ENCODE measurements at regions not wholly inside any gene's neighbourhood (a gene's known extent, or its start where the extent isn't known, plus 50 kb on each side); places are given as distances from the start of the nearest gene placed in this dataset.

GRCh38 chr2:163527381-163527780, 208.4 kb downstream of the FIGN start:
- intact Hi-C loops (cut with micrococcal nuclease) = no loop called here
- FAIRE-seq (no peak), ATAC-seq (no peak), DNase-seq (ENCODE audit: extremely low read depth in 1 of 4, low spot score in 3 of 4) (no peak)
- no peak overlapping the region for H3K4me3 ChIP-seq
- H4K20me1 ChIP-seq (replicated peaks; ENCODE audit: control insufficient read depth, insufficient read depth, low read length) = no peaks in the 10 kb centered on the region
- H3K4me2 ChIP-seq (ENCODE audit: insufficient read depth, low read length) = no peak overlapping the region
- TF ChIP-seq BACH1 (tag; IDR thresholded peaks at IDR 0.05) = no peak
- no peak for TF ChIP-seq MYC (IDR thresholded peaks at IDR 0.05; ENCODE audit: low read depth, low read length)
- no peak for TF ChIP-seq MYC (CRISPR knock-in tag; IDR thresholded peaks at IDR 0.05; ENCODE audit: borderline replicate concordance, low read depth)
- no peak for TF ChIP-seq THRAP3 (IDR thresholded peaks at IDR 0.05; ENCODE audit: borderline replicate concordance)
- TF ChIP-seq BMI1 (IDR thresholded peaks at IDR 0.05; ENCODE audit: low read length) = no peak
- no peak for TF ChIP-seq ZBTB11 (CRISPR knock-in tag; IDR thresholded peaks at IDR 0.05)
- no peak for TF ChIP-seq NCOA1 (IDR thresholded peaks at IDR 0.05; ENCODE audit: low read depth)
- TF ChIP-seq ZBTB9 (CRISPR knock-in tag; IDR thresholded peaks at IDR 0.05) = no peak
- no peak for TF ChIP-seq RBM22 (IDR thresholded peaks at IDR 0.05; ENCODE audit: low read depth, low read length, poor library complexity, severe bottlenecking)
- TF ChIP-seq KDM1A (IDR thresholded peaks at IDR 0.05) = no peak
- no peak for TF ChIP-seq TAF1 (IDR thresholded peaks at IDR 0.05; ENCODE audit: control insufficient read depth, extremely low read depth, insufficient read depth, low read length, severe bottlenecking)
- TF ChIP-seq SAP30 (IDR thresholded peaks at IDR 0.05; ENCODE audit: borderline replicate concordance, insufficient read depth, low read depth, low read length, poor library complexity, severe bottlenecking) = no peak
- H3K36me3 ChIP-seq (ENCODE audit: control insufficient read depth, insufficient read depth, low read length) = no peaks in the 10 kb centered on the region
- H3K27ac ChIP-seq (ENCODE audit: extremely low read depth, low read depth, low read length) = no peak overlapping the region
- H3K9me3 ChIP-seq (replicated peaks; ENCODE audit: control insufficient read depth, insufficient read depth, low read depth, low read length) = no peaks in the 10 kb centered on the region
- no peaks in the 10 kb centered on the region for H3K79me2 ChIP-seq (ENCODE audit: control insufficient read depth, insufficient read depth, low read length)
- BruUV-seq (replicated peaks) = no TSS peak
- no peaks in the 10 kb centered on the region for H3K9me1 ChIP-seq (ENCODE audit: control insufficient read depth, insufficient read depth, low read length)
- in situ Hi-C loops (cut with MboI) = no loop called here
- H2AFZ ChIP-seq (ENCODE audit: low read depth, low read length) = no peak overlapping the region
- no peaks in the 10 kb centered on the region for H3K27me3 ChIP-seq (ENCODE audit: control insufficient read depth in 2 of 2, insufficient read depth in 2 of 2, low read length in 2 of 2)
- no peak overlapping the region for H3K9ac ChIP-seq (ENCODE audit: insufficient read depth in 1 of 2, low read depth in 2 of 2, low read length in 2 of 2)
- ChIA-PET POLR2A (no interaction called here), CTCF (ENCODE audit: low intra/inter-chr PET ratio) (no interaction called here)
- H3K4me1 ChIP-seq (replicated peaks in 1 of 2; ENCODE audit: control insufficient read depth in 2 of 2, insufficient read depth in 2 of 2, low read length in 2 of 2) = no peaks in the 10 kb centered on the region
